ENCODE measurements at regions not wholly inside any gene's neighbourhood (a gene's known extent, or its start where the extent isn't known, plus 50 kb on each side); places are given as distances from the start of the nearest gene placed in this dataset.

DNA sequence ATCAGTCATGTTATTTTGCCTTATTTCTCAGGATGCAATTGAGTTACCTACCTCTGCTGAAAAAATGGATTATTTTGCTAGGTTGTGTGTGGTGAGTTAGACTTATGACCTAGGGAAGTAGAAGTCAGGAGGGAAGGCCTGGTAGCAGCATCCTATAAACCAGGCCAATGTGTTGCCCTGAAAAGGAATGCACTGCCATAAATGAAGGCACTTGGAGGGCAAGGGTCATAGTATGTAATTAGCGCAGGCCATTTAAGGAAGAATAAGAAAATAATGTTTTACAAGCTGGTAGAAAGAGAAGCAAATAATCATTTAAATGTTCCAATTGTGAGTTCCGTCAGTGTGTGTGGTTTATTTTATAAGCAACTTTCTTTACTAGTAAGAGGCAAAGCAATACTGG is 698.8 kb downstream of the KCNJ2 start:
- TF ChIP-seq CTCF (IDR thresholded peaks at IDR 0.05) (no peak), POLR2A (IDR thresholded peaks at IDR 0.05) (no peak)
